Activated CD4-positive, alpha-beta memory T cell treated with anti-CD3 and anti-CD28 coated beads, Interleukin-2, amount 10 ng/mL, durations not matched to agents 7 days and 5 days (primary cell): ENCODE measurements at regions not wholly inside any gene's neighbourhood (a gene's known extent, or its start where the extent isn't known, plus 50 kb on each side); places are given as distances from the start of the nearest gene placed in this dataset.
"Not testable (repeated sequence)": the region's sequence is repeated elsewhere in the genome, so short reads cannot be mapped to it uniquely, and the experiment has no call there.

Experiments used
- CTCF ChIA-PET: fragments of 350-600 bp; sonication (Branson Sonifier 250); formaldehyde crosslinking; loops from one replicate; lab custom pipeline; 2021; ENCODE audit warnings: antibody characterized with exemption, inconsistent platforms; lab: Charles Lee
- POLR2A ChIA-PET: fragments of 350-600 bp; sonication (Branson Sonifier 250); formaldehyde crosslinking; loops from one replicate; lab custom pipeline; 2021; ENCODE audit warnings: antibody characterized with exemption; lab: Charles Lee
- DNase-seq: peaks from one replicate; pipeline ENCODE4 v3.0.0-alpha.2; 2020
- H3K27ac Mint-ChIP-seq: one replicate; pipeline ENCODE4 v1.8.0; 2021; ENCODE audit warnings: mild to moderate bottlenecking, mixed read lengths
- H3K27me3 Mint-ChIP-seq: one replicate; pipeline ENCODE4 v1.8.0; 2021; ENCODE audit warnings: mixed read lengths
- H3K36me3 Mint-ChIP-seq: one replicate; pipeline ENCODE4 v1.8.0; 2021; ENCODE audit warnings: low read depth, mixed read lengths
- H3K4me1 Mint-ChIP-seq: one replicate; pipeline ENCODE4 v1.8.0; 2021; ENCODE audit warnings: mixed read lengths
- H3K4me3 Mint-ChIP-seq: one replicate; pipeline ENCODE4 v1.8.0; 2021; ENCODE audit warnings: mild to moderate bottlenecking, mixed read lengths
- H3K9me3 Mint-ChIP-seq: one replicate; pipeline ENCODE4 v1.8.0; 2021; ENCODE audit warnings: mixed read lengths

DNA sequence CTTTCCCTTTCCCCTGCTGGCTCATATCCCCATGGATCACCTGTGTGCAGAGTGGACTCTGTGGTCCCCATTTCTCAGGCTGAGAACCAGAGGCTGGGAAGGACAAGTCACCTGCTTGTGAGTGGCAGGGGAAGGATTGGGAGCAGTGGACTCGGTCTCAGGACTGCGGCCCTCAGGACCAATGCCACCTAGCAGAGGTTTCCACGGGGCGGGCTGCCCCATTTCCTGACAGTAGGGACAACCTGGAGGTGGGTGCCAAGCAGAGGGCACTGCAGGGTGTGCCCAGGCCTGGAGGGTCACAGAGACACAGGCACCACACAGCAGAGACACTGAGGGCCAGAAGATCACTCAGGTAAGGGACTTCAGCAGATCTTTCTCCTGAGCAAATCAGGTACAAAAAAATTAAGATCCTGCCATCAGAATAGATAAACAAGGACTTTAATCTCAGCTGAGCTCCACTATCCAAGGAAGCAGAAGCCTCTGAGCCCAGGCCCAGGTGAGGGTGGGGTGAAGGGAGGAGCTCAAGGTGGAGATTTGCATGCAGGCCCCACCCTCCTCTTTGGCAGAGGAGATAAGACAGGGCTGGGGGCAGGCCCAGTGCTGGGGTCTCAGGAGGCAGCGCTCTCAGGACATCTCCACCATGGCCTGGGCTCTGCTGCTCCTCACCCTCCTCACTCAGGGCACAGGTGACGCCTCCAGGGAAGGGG is 113.8 kb downstream of the GGTLC2 start:
- POLR2A ChIA-PET, H3K27me3 Mint-ChIP-seq, H3K9me3 Mint-ChIP-seq, H3K4me3 Mint-ChIP-seq, DNase-seq, H3K36me3 Mint-ChIP-seq, H3K27ac Mint-ChIP-seq: not testable (repeated sequence)
- CTCF ChIA-PET, result interaction anchor here (1.3 to 1.4 kb wide), 2 partner anchors 12 to 126 kb away, joined by 3 read pairs; no protein-coding TSS in a partner anchor
- peaks cover 12% of the 10 kb centered on the region for H3K4me1 Mint-ChIP-seq

DNA sequence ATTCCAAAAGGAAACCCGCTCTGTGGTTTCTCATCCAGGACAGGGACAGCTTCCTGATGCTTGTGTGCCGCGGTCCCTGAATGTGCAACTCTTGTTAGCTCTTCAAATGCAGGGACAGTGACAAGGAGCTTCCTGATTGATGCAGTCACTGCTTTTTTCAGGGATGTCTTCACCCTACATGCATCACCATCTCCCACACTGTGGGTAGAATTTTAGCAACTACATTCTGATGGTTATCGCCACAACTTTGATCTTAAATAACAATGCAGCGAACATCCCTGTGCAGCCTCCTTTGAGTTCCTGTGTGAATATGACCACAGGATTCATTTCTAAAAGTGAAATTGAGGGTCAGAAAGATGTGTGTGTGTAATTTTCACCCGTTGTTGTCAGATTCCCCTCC is 115.0 kb downstream of the GGTLC2 start:
- no peaks in the 10 kb centered on the region for H3K9me3 Mint-ChIP-seq
- no peaks in the 10 kb centered on the region for H3K36me3 Mint-ChIP-seq
- H3K4me3 Mint-ChIP-seq, result no peak overlapping the region
- H3K27me3 Mint-ChIP-seq, result no peaks in the 10 kb centered on the region
- H3K27ac Mint-ChIP-seq, result no peak overlapping the region
- H3K4me1 Mint-ChIP-seq, result peaks cover 10% of the 10 kb centered on the region
- ChIA-PET CTCF (interaction anchor here (1.3 kb wide), 1 partner anchor 125 kb away, joined by 3 read pairs; no protein-coding TSS in a partner anchor), POLR2A (no interaction called here)
- DNase-seq, result no peak

DNA sequence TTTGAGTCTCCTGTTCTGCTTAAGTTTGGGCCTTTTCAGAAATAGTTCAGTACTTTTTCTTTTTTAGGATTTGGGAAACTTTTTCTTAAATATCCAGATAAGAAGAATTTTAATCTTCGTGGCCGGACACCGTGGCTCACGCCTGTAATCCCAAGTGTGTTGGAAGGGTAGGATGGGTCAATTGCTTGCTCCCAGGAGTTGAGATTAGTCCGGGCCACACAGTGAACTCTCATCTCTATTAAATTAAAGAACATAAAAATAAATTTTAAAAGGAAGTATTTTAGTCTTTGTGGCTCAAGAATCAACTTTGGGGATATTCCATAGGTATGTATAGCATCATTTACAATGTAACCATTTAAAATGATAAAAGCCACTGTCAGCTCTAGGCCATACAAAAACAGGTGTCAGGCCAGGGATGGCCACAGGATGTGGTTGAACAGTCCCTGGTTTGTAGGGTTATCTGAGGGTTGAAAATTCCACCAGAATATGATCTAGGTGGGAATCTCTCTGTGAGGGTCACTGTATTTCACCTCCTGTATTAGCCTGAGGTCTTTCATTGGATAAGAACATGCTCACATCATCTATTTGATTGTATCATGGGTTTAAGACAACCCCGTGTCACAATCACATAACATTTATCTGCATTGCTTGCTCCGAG is 115.6 kb downstream of the GGTLC2 start:
- DNase-seq, result no peak

DNA sequence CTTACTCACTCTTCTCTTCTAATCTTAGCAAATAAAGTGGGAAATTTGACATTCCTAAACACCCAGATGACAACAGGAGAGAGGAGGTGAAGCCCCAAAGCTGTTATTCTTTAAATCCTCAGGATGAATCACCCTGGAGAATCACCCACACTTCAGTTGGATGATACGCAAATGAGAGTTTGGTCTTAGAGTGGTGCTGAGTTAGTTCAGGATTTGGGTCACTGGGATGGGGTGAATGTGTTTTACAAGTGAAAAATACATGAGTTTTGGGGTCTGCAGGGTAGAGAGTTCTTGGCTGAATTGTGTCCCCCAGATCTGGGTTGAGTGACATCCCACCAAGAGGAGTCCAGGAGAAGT is 117.2 kb downstream of the GGTLC2 start:
- H3K36me3 Mint-ChIP-seq, result no peaks in the 10 kb centered on the region
- no peak for DNase-seq
- H3K27ac Mint-ChIP-seq, result no peak overlapping the region
- no peaks in the 10 kb centered on the region for H3K9me3 Mint-ChIP-seq
- H3K4me3 Mint-ChIP-seq, result no peak overlapping the region
- H3K27me3 Mint-ChIP-seq, result no peaks in the 10 kb centered on the region
- ChIA-PET POLR2A (no interaction called here), CTCF (interaction anchor here (4.7 kb wide), 1 partner anchor 8 kb away, joined by 36 read pairs; no protein-coding TSS in a partner anchor)
- H3K4me1 Mint-ChIP-seq, result peaks cover 10% of the 10 kb centered on the region

More for the DNA sequence above, 115.6 kb downstream of the GGTLC2 start:
- Mint-ChIP-seq H3K9me3 (no peaks in the 10 kb centered on the region), H3K4me1 (peaks cover 10% of the 10 kb centered on the region), H3K36me3 (no peaks in the 10 kb centered on the region), H3K4me3 (no peak overlapping the region), H3K27ac (no peak overlapping the region), H3K27me3 (no peaks in the 10 kb centered on the region)
- CTCF ChIA-PET, result interaction anchor here (0.9 to 1.3 kb wide), 2 partner anchors 13 to 124 kb away, joined by 3 read pairs; no protein-coding TSS in a partner anchor
- POLR2A ChIA-PET, result no interaction called here

DNA sequence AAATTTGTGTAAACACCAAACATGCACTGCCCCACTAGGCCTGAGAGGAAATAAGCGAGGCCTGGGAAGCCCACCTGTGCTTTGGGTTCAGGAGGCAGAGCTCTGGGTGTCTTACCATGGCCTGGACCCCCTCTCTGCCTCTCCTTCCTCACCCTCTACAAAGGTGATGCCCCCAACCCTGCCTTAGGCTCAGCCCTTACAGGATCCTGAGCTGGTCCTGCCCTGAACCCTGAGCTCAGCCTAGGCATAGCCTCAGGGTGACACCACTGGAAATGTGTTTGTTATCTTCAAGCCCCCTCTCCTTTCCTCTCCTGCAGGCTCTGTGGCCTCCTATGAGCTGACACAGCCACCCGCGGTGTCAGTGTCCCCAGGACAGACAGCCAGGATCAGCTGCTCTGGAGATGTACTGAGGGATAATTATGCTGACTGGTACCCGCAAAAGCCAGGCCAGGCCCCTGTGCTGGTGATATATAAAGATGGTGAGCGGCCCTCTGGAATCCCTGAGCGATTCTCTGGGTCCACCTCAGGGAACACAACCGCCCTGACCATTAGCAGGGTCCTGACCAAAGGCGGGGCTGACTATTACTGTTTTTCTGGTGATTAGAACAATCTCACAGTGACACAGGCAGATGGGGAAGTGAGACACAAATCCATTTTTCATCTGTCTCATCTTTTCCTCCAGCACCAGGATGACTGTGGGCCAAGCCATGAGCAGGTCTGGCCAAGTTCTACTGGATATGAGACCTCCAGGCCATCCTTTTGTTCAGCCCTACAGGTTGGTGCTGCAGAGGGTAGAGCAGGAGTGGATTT is 117.8 kb downstream of the GGTLC2 start:
- no peaks in the 10 kb centered on the region for H3K9me3 Mint-ChIP-seq
- H3K4me3 Mint-ChIP-seq, result no peak overlapping the region
- peaks cover 7% of the 10 kb centered on the region for H3K4me1 Mint-ChIP-seq
- H3K27me3 Mint-ChIP-seq, result no peaks in the 10 kb centered on the region
- ChIA-PET CTCF (interaction anchor here (1.3 to 4.7 kb wide), 3 partner anchors 9 to 122 kb away, joined by 3 to 36 read pairs (median 5); no protein-coding TSS in a partner anchor), POLR2A (no interaction called here)
- H3K27ac Mint-ChIP-seq, result no peak overlapping the region
- no peak for DNase-seq
- H3K36me3 Mint-ChIP-seq, result no peaks in the 10 kb centered on the region

DNA sequence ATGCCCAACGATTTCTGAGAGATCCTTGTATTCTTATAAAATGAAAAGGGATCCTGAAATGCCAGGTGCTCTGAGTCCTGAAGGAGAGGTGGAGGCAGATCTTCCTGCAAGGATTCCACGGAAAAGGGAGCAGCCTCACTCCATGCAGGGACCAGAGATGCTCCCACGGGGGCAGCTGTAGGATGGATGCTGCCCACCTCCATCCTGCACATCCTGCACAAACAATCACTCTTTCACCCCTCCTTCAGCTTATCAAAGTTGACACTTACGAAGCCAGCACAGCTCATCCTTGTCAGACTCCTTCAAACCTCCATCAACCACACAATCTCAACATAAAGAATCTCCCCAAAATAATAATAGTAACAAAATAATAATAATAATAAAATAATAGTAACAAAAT is 119.1 kb downstream of the GGTLC2 start:
- H3K27me3 Mint-ChIP-seq, result peaks cover 1% of the 10 kb centered on the region
- peaks cover 7% of the 10 kb centered on the region for H3K4me1 Mint-ChIP-seq
- no peaks in the 10 kb centered on the region for H3K9me3 Mint-ChIP-seq
- CTCF ChIA-PET, result interaction anchor here (0.7 to 4.7 kb wide), 4 partner anchors 10 to 121 kb away, joined by 3 to 36 read pairs (median 5); no protein-coding TSS in a partner anchor
- H3K27ac Mint-ChIP-seq, result no peak overlapping the region
- no peak for DNase-seq
- H3K36me3 Mint-ChIP-seq, result no peaks in the 10 kb centered on the region
- POLR2A ChIA-PET, result no interaction called here
- no peak overlapping the region for H3K4me3 Mint-ChIP-seq

DNA sequence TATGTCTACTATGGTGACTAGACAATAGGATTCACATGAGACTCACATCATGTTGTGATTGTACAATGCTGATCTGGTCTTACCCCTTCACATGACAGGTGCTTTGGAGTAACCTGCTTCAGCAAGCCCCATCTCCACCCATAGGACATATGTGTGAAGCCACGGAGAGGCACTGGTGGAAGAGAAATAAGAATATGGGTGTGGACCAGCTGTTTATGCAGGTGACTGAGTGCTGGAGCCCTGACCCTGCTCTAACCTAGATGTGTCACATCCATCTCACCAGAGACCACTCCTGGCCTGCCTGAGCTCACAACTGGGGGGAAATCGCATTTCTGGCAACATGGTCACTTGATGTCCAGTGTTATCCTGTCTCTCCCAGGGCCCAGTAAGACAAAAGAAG is 119.7 kb downstream of the GGTLC2 start:
- H3K4me3 Mint-ChIP-seq, result no peak overlapping the region
- peaks cover 7% of the 10 kb centered on the region for H3K4me1 Mint-ChIP-seq
- POLR2A ChIA-PET, result no interaction called here
- CTCF ChIA-PET, result interaction anchor here (0.7 to 4.7 kb wide), 5 partner anchors 11 to 120 kb away, joined by 3 to 36 read pairs (median 5); no protein-coding TSS in a partner anchor
- no peak overlapping the region for H3K27ac Mint-ChIP-seq
- H3K36me3 Mint-ChIP-seq, result no peaks in the 10 kb centered on the region
- peaks cover 6% of the 10 kb centered on the region for H3K27me3 Mint-ChIP-seq
- no peak for DNase-seq
- no peaks in the 10 kb centered on the region for H3K9me3 Mint-ChIP-seq

DNA sequence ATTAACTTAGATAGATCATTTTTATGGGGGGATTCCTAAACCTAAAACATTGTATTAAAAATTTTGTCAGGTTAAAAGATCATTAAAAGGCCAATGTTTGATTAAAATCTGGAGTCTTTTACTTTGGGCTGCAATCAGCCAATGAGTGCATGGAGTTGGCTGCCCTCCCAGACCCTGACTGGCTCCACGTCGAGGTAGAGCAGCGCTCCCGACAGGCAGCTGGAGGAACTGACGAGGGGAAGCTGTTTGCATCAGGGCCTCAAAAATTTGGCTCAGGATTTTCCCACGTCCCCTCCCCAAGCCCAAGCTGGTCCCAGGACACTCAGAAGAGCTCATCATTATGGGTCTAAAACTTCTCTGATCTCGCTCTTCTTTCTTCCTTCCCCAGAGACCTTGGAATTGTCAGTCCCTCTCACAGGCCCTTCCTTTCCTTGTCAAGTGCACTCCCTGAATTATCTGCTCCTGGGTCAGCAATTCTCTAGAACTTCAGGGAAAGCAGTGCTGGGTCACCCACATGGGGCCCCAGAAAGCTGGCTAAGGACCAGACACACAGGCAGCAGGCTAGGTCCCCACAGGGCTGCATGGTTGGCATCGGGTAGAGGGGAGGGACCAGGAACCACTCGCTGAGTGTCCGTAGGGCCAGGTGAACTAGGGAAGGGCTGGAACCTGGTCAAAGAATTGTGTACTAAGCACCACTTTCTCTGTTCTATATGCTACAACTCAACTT is 119.6 kb upstream of the IGLL5 start:
- ChIA-PET CTCF (interaction anchor here (0.5 to 1.7 kb wide), 6 partner anchors 19 to 367 kb away, joined by 3 to 4 read pairs (median 3); no protein-coding TSS in a partner anchor), POLR2A (no interaction called here)
- DNase-seq, result no peak
- H3K27ac Mint-ChIP-seq, result no peak overlapping the region
- no peaks in the 10 kb centered on the region for H3K9me3 Mint-ChIP-seq
- H3K36me3 Mint-ChIP-seq, result no peaks in the 10 kb centered on the region
- H3K4me3 Mint-ChIP-seq, result no peak overlapping the region
- H3K27me3 Mint-ChIP-seq, result peaks cover 9% of the 10 kb centered on the region
- H3K4me1 Mint-ChIP-seq, result no peaks in the 10 kb centered on the region

DNA sequence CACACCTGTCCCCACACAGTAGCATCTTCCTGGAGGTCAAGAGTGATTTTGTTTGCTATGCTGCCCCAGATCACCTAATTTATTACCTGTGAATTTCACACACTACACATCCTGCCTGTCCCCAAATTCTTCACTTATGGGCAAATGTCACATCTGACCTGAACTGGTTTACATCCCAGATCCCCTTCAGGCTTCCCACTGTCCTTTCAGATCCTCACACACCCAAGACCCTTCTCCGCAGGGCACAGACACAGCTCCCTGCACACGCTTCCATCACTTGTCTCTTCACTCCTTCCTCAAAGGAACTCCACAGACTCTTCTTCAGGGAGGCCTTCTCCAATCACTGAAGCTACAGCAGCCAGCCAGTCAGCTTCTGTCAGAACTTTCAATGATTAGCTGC is 118.7 kb upstream of the IGLL5 start:
- no peaks in the 10 kb centered on the region for H3K4me1 Mint-ChIP-seq
- no peaks in the 10 kb centered on the region for H3K36me3 Mint-ChIP-seq
- ChIA-PET POLR2A (no interaction called here), CTCF (interaction anchor here (0.5 to 2.7 kb wide), 13 partner anchors 8 to 366 kb away, joined by 3 to 33 read pairs (median 7); no protein-coding TSS in a partner anchor)
- H3K27me3 Mint-ChIP-seq, result peaks cover 9% of the 10 kb centered on the region
- no peak overlapping the region for H3K27ac Mint-ChIP-seq
- no peaks in the 10 kb centered on the region for H3K9me3 Mint-ChIP-seq
- H3K4me3 Mint-ChIP-seq, result no peak overlapping the region
- DNase-seq, result no peak

DNA sequence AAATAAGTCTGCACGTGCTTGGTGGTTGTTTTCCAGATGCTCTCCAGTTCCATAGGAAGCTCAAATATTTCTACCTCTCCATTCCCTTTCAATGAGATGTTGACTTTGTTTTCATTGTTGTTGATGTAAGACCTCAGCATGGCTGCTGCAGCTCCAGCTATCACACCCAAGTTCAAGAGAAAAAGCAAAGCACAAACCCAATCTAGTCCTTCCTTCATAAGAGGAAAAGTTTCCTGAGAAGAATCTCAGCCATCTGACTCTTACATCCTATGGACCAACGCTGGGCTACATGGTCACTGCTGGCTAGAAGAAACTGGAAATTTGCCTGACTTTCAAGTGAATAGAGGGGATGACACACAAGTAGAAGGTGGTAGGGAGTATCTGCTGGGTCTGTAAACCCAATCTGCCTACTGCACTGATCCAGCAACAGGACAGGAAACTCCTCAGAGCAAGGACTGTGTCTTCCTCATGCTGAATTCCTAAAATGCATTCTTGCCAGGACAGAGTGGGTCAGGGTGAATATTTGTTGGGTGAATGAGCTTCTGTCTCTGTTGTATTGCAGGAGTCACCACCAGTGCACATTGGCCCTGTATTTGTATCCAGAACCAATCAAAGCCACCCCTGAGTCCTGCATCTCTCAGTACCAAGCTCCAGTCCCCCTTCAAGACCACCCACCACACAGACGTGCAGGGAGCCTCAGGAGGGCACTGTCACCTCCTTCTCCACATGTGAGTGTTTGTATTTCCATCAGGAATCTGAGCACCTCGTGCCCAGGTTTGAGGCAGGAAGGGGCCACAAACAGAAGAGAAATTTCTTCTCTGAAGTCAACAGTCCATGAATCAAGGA is 118.0 kb upstream of the IGLL5 start:
- peaks cover 9% of the 10 kb centered on the region for H3K27me3 Mint-ChIP-seq
- H3K4me3 Mint-ChIP-seq, result no peak overlapping the region
- ChIA-PET CTCF (interaction anchor here (0.7 to 2.7 kb wide), 23 partner anchors 8 to 188 kb away, joined by 3 to 33 read pairs (median 5); no protein-coding TSS in a partner anchor), POLR2A (no interaction called here)
- H3K4me1 Mint-ChIP-seq, result no peaks in the 10 kb centered on the region
- no peaks in the 10 kb centered on the region for H3K36me3 Mint-ChIP-seq
- no peak overlapping the region for H3K27ac Mint-ChIP-seq
- no peak for DNase-seq
- no peaks in the 10 kb centered on the region for H3K9me3 Mint-ChIP-seq

DNA sequence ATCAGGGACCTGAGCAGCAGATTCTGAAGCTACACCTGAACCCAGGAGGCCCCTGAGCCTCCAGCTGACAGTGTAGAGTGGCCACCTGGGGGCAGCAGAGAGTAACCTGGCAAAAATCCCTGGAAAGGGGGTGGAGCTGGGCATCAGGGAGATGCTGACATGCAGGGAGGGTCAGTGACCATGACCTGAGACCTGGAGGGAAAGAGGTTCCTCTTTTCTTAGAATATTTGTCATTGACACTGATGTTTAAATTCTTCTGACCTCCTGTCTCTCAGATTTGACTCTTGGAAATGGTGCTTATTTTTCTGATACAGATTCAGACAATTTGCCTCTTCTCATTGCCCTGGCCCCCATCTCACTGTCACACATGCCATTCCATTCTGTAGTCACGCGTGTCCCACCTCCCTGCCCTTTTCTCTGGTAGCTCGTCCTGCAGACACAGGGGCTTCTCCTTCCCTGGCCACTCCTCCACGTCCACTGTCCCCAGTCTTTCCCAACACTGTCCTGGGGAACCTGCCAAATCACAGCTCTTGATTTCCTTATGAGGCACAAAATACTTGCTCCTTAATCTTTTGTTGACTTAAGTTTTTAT is 117.2 kb upstream of the IGLL5 start:
- H3K27me3 Mint-ChIP-seq, result peaks cover 9% of the 10 kb centered on the region
- no peak overlapping the region for H3K27ac Mint-ChIP-seq
- no peak overlapping the region for H3K4me3 Mint-ChIP-seq
- POLR2A ChIA-PET, result no interaction called here
- no peaks in the 10 kb centered on the region for H3K4me1 Mint-ChIP-seq
- CTCF ChIA-PET, result interaction anchor here (0.7 to 2.7 kb wide), 23 partner anchors 11 to 187 kb away, joined by 3 to 33 read pairs (median 5); no protein-coding TSS in a partner anchor
- no peaks in the 10 kb centered on the region for H3K36me3 Mint-ChIP-seq
- peak; percentile 50 for DNase-seq
- no peaks in the 10 kb centered on the region for H3K9me3 Mint-ChIP-seq
